T-helper 1 cell treated with Interleukin-12 subunit alpha and Interleukin-12 subunit beta and Interleukin-4 antibody, amounts not matched to agents 30 ng/mL and 1 ng/mL, for 36 hours (primary cell): ENCODE measurements at regions not wholly inside any gene's neighbourhood (a gene's known extent, or its start where the extent isn't known, plus 50 kb on each side); places are given as distances from the start of the nearest gene placed in this dataset.

Source experiments
- intact Hi-C: fragments of 100-400 bp; cut with micrococcal nuclease; formaldehyde crosslinking; loops from one replicate; pipeline ENCODE4 v1.15.1; 2024

GRCh38 chr2:126748188-126748760 lies 92.3 kb downstream of the GYPC start:
- intact Hi-C loops: no loop called here

GRCh38 chr2:126748929-126749518 lies 93.1 kb downstream of the GYPC start:
- intact Hi-C loops: loop anchor here (1.0 kb wide), 1 partner anchor 221 kb away; no protein-coding TSS in a partner anchor

- intact Hi-C loops: loop anchor here (1.0 kb wide), 1 partner anchor 221 kb away; no protein-coding TSS in a partner anchor
Observed at GRCh38 chr2:126749537-126749936, 93.6 kb downstream of the GYPC start.

GRCh38 chr2:126750506-126750905 lies 94.5 kb downstream of the GYPC start:
- intact Hi-C loops: no loop called here

- intact Hi-C loops: no loop called here
Observed at GRCh38 chr2:126751477-126751876, 95.5 kb downstream of the GYPC start.

GRCh38 chr2:126752876-126753275 lies 96.9 kb downstream of the GYPC start:
- intact Hi-C loops: no loop called here

- intact Hi-C loops: no loop called here
Observed at GRCh38 chr2:126753501-126754212, 97.7 kb downstream of the GYPC start.

- intact Hi-C loops: no loop called here
Observed at GRCh38 chr2:126754240-126755004, 98.5 kb downstream of the GYPC start.

- intact Hi-C loops: no loop called here
Observed at GRCh38 chr2:126756125-126756524, 100.2 kb downstream of the GYPC start.

- intact Hi-C loops: no loop called here
Observed at GRCh38 chr2:126761256-126761980, 105.5 kb downstream of the GYPC start.

GRCh38 chr2:126761981-126762878 lies 106.3 kb downstream of the GYPC start:
- intact Hi-C loops: loop anchor here (1.0 kb wide), 2 partner anchors 15 to 105 kb away; no protein-coding TSS in a partner anchor

- intact Hi-C loops: no loop called here
Observed at GRCh38 chr2:126764686-126765265, 108.8 kb downstream of the GYPC start.

GRCh38 chr2:126765395-126765794 lies 109.4 kb downstream of the GYPC start:
- intact Hi-C loops: no loop called here

GRCh38 chr2:126766295-126766968 lies 110.5 kb downstream of the GYPC start:
- intact Hi-C loops: no loop called here

- intact Hi-C loops: no loop called here
Observed at GRCh38 chr2:126766969-126767296, 111.0 kb downstream of the GYPC start.

GRCh38 chr2:126769118-126769517 lies 113.2 kb downstream of the GYPC start:
- intact Hi-C loops: no loop called here

- intact Hi-C loops: loop anchor here (10.0 kb wide), 1 partner anchor 876 kb away; no protein-coding TSS in a partner anchor
Observed at GRCh38 chr2:126770466-126770865, 114.5 kb downstream of the GYPC start.

GRCh38 chr2:126771094-126771493 lies 115.1 kb downstream of the GYPC start:
- intact Hi-C loops: loop anchor here (10.0 kb wide), 1 partner anchor 876 kb away; no protein-coding TSS in a partner anchor
